ENCODE measurements at regions not wholly inside any gene's neighbourhood (a gene's known extent, or its start where the extent isn't known, plus 50 kb on each side); places are given as distances from the start of the nearest gene placed in this dataset.

DNA sequence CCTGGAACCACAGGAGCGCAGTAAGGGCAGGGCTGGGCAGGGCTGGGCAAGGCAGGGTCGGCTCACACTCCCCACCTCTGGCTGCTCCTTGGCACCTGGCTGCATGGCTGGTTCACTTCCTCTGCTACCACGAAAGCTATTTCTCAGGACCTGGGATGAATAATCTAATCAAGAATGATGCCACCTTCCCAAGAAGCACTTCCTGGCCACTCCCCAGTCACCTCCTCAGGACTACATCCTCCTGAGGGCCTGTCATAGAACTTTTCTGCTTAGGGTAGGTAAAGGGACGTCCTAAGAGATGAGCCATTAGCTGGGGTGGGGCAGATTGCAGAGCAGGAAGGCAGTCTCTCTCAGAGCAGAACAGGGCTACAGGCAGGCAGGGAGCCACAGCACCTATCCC, 288.2 kb upstream of the MAP3K1 start:
- Histone ChIP-seq H3K36me3 (no peaks in the 10 kb centered on the region), H3K27ac (peak overlapping the region; percentile 25 to 53), H3K4me1 (ENCODE audit: control insufficient read depth in 1 of 2, low read depth in 2 of 2) (peaks cover 19 to 39% of the 10 kb centered on the region in 2 donors), H3K9me3 (no peaks in the 10 kb centered on the region), H3K27me3 (replicated peaks; ENCODE audit: insufficient read depth) (no peaks in the 10 kb centered on the region), H3K4me3 (no peak overlapping the region)
- DNase-seq (ENCODE audit: low spot score) (no peak), ATAC-seq (ENCODE audit: insufficient number of reproducible peaks, low FRiP score, low read depth) (no peak)
- TF ChIP-seq, protein P1, sequence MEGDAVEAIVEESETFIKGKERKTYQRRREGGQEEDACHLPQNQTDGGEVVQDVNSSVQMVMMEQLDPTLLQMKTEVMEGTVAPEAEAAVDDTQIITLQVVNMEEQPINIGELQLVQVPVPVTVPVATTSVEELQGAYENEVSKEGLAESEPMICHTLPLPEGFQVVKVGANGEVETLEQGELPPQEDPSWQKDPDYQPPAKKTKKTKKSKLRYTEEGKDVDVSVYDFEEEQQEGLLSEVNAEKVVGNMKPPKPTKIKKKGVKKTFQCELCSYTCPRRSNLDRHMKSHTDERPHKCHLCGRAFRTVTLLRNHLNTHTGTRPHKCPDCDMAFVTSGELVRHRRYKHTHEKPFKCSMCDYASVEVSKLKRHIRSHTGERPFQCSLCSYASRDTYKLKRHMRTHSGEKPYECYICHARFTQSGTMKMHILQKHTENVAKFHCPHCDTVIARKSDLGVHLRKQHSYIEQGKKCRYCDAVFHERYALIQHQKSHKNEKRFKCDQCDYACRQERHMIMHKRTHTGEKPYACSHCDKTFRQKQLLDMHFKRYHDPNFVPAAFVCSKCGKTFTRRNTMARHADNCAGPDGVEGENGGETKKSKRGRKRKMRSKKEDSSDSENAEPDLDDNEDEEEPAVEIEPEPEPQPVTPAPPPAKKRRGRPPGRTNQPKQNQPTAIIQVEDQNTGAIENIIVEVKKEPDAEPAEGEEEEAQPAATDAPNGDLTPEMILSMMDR (IDR thresholded peaks at IDR 0.05) = no peak

DNA sequence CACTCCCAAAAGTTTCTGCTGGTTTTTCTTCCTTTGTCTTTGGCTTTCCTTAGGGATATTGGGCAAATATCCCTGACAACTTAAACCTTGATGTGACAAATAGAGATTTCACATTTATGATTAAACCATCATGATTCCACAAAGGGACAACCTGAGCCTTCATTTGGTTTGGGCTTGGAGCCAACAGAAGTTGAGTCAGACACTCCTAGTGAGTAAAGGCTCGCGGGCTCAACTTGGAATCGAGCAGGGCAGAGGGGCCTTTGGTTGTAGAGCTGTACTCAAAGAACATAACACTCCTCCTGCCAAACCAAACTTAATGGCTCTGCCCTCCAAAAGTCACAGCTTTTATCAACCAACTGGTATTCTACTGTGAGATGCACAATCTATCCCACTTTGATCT, 290.2 kb upstream of the MAP3K1 start:
- H3K27me3 ChIP-seq (replicated peaks; ENCODE audit: insufficient read depth) = no peaks in the 10 kb centered on the region
- TF ChIP-seq, protein P1 (IDR thresholded peaks at IDR 0.05) = no peak
- ATAC-seq (ENCODE audit: insufficient number of reproducible peaks, low FRiP score, low read depth) = no peak

DNA sequence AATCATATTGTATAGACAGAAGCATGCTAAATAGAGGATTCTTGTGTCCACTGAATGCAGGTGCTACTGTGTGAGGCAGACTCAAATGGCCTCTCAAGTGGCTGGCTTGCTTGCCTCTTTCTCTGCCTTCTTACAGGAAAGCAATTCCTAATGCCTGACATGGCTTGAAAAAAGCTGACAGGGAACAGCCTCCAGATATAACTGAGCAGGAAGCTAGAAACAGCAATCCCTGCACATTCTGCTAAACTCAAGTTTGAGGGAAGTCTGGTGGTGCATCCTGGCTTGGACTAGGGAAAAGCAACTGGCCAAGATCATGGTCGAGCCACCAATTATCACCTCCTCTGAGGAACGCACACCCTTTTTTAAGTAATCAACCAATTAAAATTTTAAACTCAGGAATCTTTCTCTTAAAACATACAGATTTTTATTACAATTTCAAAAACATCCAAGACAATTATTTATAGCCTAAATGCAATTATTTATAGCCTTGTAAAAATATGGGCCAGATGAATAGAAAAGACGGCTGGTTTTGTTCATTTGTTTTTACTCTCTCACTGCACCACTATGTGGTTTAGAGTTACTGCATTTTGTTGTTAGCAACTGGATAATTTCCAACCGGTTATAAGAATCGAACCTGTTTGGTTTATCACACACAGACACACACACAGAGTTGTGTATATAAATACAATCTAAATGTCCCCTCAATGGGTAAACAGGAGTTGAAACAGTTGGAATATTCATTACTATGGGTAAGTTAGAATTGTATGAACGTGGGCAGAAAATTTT, 290.9 kb upstream of the ANKRD55 start:
- H3K36me3 ChIP-seq = no peaks in the 10 kb centered on the region
- peaks cover 19 to 39% of the 10 kb centered on the region in 2 donors for H3K4me1 ChIP-seq (ENCODE audit: control insufficient read depth in 1 of 2, low read depth in 2 of 2)
- no peak overlapping the region for H3K4me3 ChIP-seq
- ATAC-seq (ENCODE audit: insufficient number of reproducible peaks, low FRiP score, low read depth) = peak; percentile 44
- no peaks in the 10 kb centered on the region for H3K27me3 ChIP-seq (replicated peaks; ENCODE audit: insufficient read depth)
- peak overlapping the region; percentile 35 to 54 for H3K27ac ChIP-seq
- no peaks in the 10 kb centered on the region for H3K9me3 ChIP-seq
- TF ChIP-seq, protein P1 (IDR thresholded peaks at IDR 0.05) = no peak
- DNase-seq (ENCODE audit: low spot score) = no peak

More for the DNA sequence above, 290.2 kb upstream of the MAP3K1 start:
- Histone ChIP-seq H3K9me3 (no peaks in the 10 kb centered on the region), H3K4me1 (ENCODE audit: control insufficient read depth in 1 of 2, low read depth in 2 of 2) (peaks cover 19 to 39% of the 10 kb centered on the region in 2 donors), H3K36me3 (no peaks in the 10 kb centered on the region), H3K27ac (peak overlapping the region; percentile 13 to 19), H3K4me3 (no peak overlapping the region)
- DNase-seq (ENCODE audit: low spot score) = peak; percentile 45

DNA sequence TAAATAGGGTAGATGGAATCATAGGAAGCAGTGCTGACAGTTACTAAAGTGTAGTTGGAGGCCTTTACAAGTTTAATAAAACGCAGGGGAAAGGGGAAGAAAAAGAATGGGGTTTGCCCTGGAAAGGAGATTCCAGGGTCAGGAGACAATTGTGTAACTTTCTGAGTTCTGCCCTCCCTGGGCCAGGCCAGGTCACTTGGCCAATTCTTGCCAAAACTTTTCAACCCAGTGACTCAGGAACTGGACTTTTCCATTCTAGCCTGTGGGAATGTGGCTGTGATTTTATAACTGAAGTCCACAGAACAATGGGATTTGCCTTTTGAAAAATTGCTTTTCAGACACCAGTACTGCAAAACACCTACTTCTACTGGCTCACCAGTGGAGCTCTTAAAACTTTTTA, 289.8 kb upstream of the ANKRD55 start:
- Histone ChIP-seq H3K9me3 (no peaks in the 10 kb centered on the region), H3K4me3 (no peak overlapping the region), H3K27ac (peak overlapping the region; percentile 35 to 54), H3K4me1 (ENCODE audit: control insufficient read depth in 1 of 2, low read depth in 2 of 2) (peaks cover 19 to 39% of the 10 kb centered on the region in 2 donors), H3K36me3 (no peaks in the 10 kb centered on the region), H3K27me3 (replicated peaks; ENCODE audit: insufficient read depth) (no peaks in the 10 kb centered on the region)
- peak; percentile 9 for DNase-seq (ENCODE audit: low spot score)
- peak; percentile 56 for ATAC-seq (ENCODE audit: insufficient number of reproducible peaks, low FRiP score, low read depth)
- TF ChIP-seq, protein P1 (IDR thresholded peaks at IDR 0.05) = no peak

GRCh38 chr5:56522169-56522568, 289.0 kb upstream of the ANKRD55 start:
- H3K27ac ChIP-seq = no peak overlapping the region
- H3K36me3 ChIP-seq = no peaks in the 10 kb centered on the region
- H3K27me3 ChIP-seq (replicated peaks; ENCODE audit: insufficient read depth) = no peaks in the 10 kb centered on the region
- H3K9me3 ChIP-seq = no peaks in the 10 kb centered on the region
- TF ChIP-seq, protein P1 (IDR thresholded peaks at IDR 0.05) = no peak
- H3K4me3 ChIP-seq = no peak overlapping the region
- ATAC-seq (ENCODE audit: insufficient number of reproducible peaks, low FRiP score, low read depth) = no peak
- DNase-seq (ENCODE audit: low spot score) = no peak
- peaks cover 19 to 38% of the 10 kb centered on the region in 2 donors for H3K4me1 ChIP-seq (ENCODE audit: control insufficient read depth in 1 of 2, low read depth in 2 of 2)

Measured in thoracic aorta (tissue), 2 donors.